SK-N-MC (cell line): ENCODE measurements at regions not wholly inside any gene's neighbourhood (a gene's known extent, or its start where the extent isn't known, plus 50 kb on each side); places are given as distances from the start of the nearest gene placed in this dataset.

Experiments used
- EZH2 ChIP-seq: fragments of 200-600 bp; sonication (generic); IDR thresholded peaks from one replicate; pipeline ENCODE4 v1.6.1; 2017; ENCODE audit warnings: antibody characterized with exemption
- POLR2AphosphoS5 ChIP-seq: IDR thresholded peaks from 2 replicates; pipeline ENCODE4 v1.6.1; 2012; ENCODE audit warnings: mild to moderate bottlenecking, low read depth, low read length, borderline replicate concordance

DNA sequence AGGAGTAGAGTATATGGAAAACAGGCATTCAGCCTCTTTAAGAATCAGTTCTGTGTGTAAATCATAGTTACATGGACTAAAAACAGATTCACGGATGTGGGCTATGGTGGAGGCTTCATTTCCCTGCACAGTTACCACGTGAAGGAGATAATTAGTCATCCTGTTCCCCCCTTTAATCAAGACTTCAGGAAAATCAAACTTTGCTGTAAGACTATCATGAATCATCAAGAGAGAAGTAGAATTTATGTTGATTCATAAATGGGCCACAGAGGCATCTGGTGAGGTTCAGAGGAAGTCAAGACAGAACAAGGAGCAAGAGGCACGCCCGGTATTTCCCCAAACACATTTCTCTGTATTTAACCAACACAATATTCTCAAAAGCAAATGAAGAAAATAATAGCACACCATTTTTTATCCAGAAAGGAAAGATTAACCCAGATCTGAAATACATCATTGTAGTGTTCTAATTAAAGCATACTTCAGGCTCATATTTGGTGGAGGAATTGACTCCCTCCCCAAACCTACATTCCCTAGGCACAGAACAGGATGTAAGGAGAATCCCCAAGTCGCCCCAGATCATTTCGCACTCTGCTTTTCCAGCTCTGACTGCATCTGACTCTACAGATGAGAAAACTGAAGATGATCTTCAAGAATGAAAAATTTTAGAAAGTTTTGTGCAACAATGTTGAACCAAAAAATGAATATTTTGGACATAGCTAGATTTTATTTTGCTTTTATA lies 175.8 kb upstream of the GAS1 start:
- TF ChIP-seq POLR2AphosphoS5 (no peak), EZH2 (no peak)
